PC-3 (cell line): ENCODE measurements at regions not wholly inside any gene's neighbourhood (a gene's known extent, or its start where the extent isn't known, plus 50 kb on each side); places are given as distances from the start of the nearest gene placed in this dataset.

ENCODE experiments used
- ATAC-seq: fragments of 200-7000 bp; cut with Tn5 transposase; 2 replicates; pipeline ENCODE4 v1.9.1; 2020; ENCODE audit warnings: mild to moderate bottlenecking, moderate library complexity
- BruUV-seq: library from RNA; stranded (reverse); fragments of 400-500 nt; replicated peaks from 2 replicates; lab custom pipeline; 2021; lab: Mats Ljungman, UMichigan
- CTCF ChIA-PET: fragments of 300-600 bp; sonication (Branson Sonifier 250); formaldehyde crosslinking; loops from one replicate; lab custom pipeline; 2022; ENCODE audit warnings: antibody characterized with exemption; lab: Charles Lee
- POLR2A ChIA-PET: fragments of 300-600 bp; sonication (Branson Sonifier 250); formaldehyde crosslinking; loops from one replicate; lab custom pipeline; 2022; ENCODE audit warnings: antibody characterized with exemption; ENCODE audit not compliant: unreplicated experiment; lab: Charles Lee
- DNase-seq: peaks from one replicate; pipeline ENCODE4 v3.0.0-alpha.2; 2015
- H2AFZ ChIP-seq: fragments of 300-600 bp; sonication (generic); 2 replicates; pipeline ENCODE4 v1.6.0; 2016; ENCODE audit warnings: antibody characterized with exemption, low read length
- H3F3A ChIP-seq: fragments of 300-600 bp; sonication (generic); one replicate; pipeline ENCODE4 v1.6.0; 2017; ENCODE audit warnings: antibody characterized with exemption, low read length, control low read depth, mild to moderate bottlenecking; ENCODE audit not compliant: unreplicated experiment
- H3K27ac ChIP-seq: fragments of 300-600 bp; sonication (generic); 2 replicates; pipeline ENCODE4 v1.5.1; 2016; ENCODE audit warnings: mild to moderate bottlenecking, low read length
- H3K27me3 ChIP-seq: fragments of 300-600 bp; sonication (generic); 2 replicates; pipeline ENCODE4 v1.6.1; 2016; ENCODE audit warnings: low read length, mixed read lengths
- H3K36me3 ChIP-seq: fragments of 300-600 bp; sonication (generic); 2 replicates; pipeline ENCODE4 v1.6.1; 2016; ENCODE audit warnings: low read depth, mixed run types, low read length, mixed read lengths
- H3K4me1 ChIP-seq: fragments of 300-600 bp; sonication (generic); 2 replicates; pipeline ENCODE4 v1.5.1; 2016; ENCODE audit warnings: low read length; ENCODE audit not compliant: insufficient read depth
- H3K4me2 ChIP-seq: fragments of 300-600 bp; sonication (generic); 2 replicates; pipeline ENCODE4 v1.6.0; 2016; ENCODE audit warnings: low read length
- H3K4me3 ChIP-seq: fragments of 300-600 bp; sonication (generic); 2 replicates; pipeline ENCODE4 v1.5.1; 2016; ENCODE audit warnings: mild to moderate bottlenecking, low read length, mixed read lengths
- H3K79me2 ChIP-seq: fragments of 300-600 bp; sonication (generic); 2 replicates; pipeline ENCODE4 v1.6.1; 2017; ENCODE audit warnings: low read length, mixed read lengths
- H3K9ac ChIP-seq: fragments of 300-600 bp; sonication (generic); 2 replicates; pipeline ENCODE4 v1.6.0; 2016; ENCODE audit warnings: mild to moderate bottlenecking, low read length
- H3K9me2 ChIP-seq: fragments of 300-600 bp; sonication (generic); replicated peaks from 2 replicates; pipeline ENCODE4 v1.6.1; 2016; ENCODE audit warnings: mixed run types, low read length, mixed read lengths
- H3K9me3 ChIP-seq: fragments of 300-600 bp; sonication (generic); 2 replicates; pipeline ENCODE4 v1.6.1; 2016; ENCODE audit warnings: low read length, mixed read lengths
- H4K20me1 ChIP-seq: fragments of 300-600 bp; sonication (generic); 2 replicates; pipeline ENCODE4 v1.6.1; 2016; ENCODE audit warnings: low read length, mixed read lengths
- CTCF ChIP-seq: fragments of 300-600 bp; sonication (generic); conservative IDR thresholded peaks from 2 replicates; pipeline ENCODE4 v1.5.1; 2017; ENCODE audit warnings: antibody characterized with exemption, low read depth, mild to moderate bottlenecking, low read length
- EZH2 ChIP-seq: fragments of 300-600 bp; sonication (generic); IDR thresholded peaks from one replicate; pipeline ENCODE4 v1.6.1; 2017; ENCODE audit warnings: antibody characterized with exemption, mild to moderate bottlenecking, low read length; ENCODE audit not compliant: unreplicated experiment
- EZH2phosphoT487 ChIP-seq: fragments of 300-600 bp; sonication (generic); IDR thresholded peaks from 2 replicates; pipeline ENCODE4 v1.6.1; 2018; ENCODE audit warnings: mild to moderate bottlenecking, antibody characterized with exemption, low read length, borderline replicate concordance
- intact Hi-C: fragments of 100-400 bp; cut with micrococcal nuclease; formaldehyde crosslinking; loops from 2 replicates; pipeline ENCODE4 v1.9.0; 2023

GRCh38 chr12:64931321-64931720 lies 106.9 kb downstream of the TBC1D30 start:
- Histone ChIP-seq H3K4me2 (no peak overlapping the region), H3K9me2 (no peaks in the 10 kb centered on the region), H3K9me3 (no peaks in the 10 kb centered on the region), H2AFZ (no peak overlapping the region), H3K4me3 (no peak overlapping the region), H3K27ac (no peak overlapping the region), H3K79me2 (no peaks in the 10 kb centered on the region), H3K27me3 (no peaks in the 10 kb centered on the region), H3F3A (no peaks in the 10 kb centered on the region), H3K9ac (no peak overlapping the region), H4K20me1 (no peaks in the 10 kb centered on the region), H3K4me1 (no peaks in the 10 kb centered on the region), H3K36me3 (no peaks in the 10 kb centered on the region)
- POLR2A ChIA-PET, result no interaction called here
- TF ChIP-seq CTCF, result no peak
- TF ChIP-seq EZH2, result no peak
- TF ChIP-seq EZH2phosphoT487, result no peak
- ATAC-seq, result no peak
- no TSS peak for BruUV-seq
- no peak for DNase-seq
- intact Hi-C loops, result no loop called here
- CTCF ChIA-PET, result no interaction called here

GRCh38 chr12:64931981-64932380 lies 107.5 kb downstream of the TBC1D30 start:
- intact Hi-C loops, result no loop called here
- ATAC-seq (no peak), DNase-seq (no peak)
- Histone ChIP-seq H4K20me1 (no peaks in the 10 kb centered on the region), H3K9me2 (no peaks in the 10 kb centered on the region), H3K9me3 (no peaks in the 10 kb centered on the region), H3K4me1 (no peaks in the 10 kb centered on the region), H3K4me3 (no peak overlapping the region), H3F3A (no peaks in the 10 kb centered on the region), H3K4me2 (no peak overlapping the region), H3K9ac (no peak overlapping the region), H3K79me2 (no peaks in the 10 kb centered on the region), H3K36me3 (no peaks in the 10 kb centered on the region), H3K27ac (no peak overlapping the region), H2AFZ (no peak overlapping the region), H3K27me3 (no peaks in the 10 kb centered on the region)
- TF ChIP-seq CTCF, result no peak
- no peak for TF ChIP-seq EZH2phosphoT487
- no peak for TF ChIP-seq EZH2
- BruUV-seq, result no TSS peak
- ChIA-PET POLR2A (interaction anchor here (0.6 kb wide), 1 partner anchor 67 kb away, joined by 4 read pairs; no protein-coding TSS in a partner anchor), CTCF (no interaction called here)

GRCh38 chr12:64933791-64934190 lies 109.3 kb downstream of the TBC1D30 start:
- Histone ChIP-seq H3K4me2 (no peak overlapping the region), H3K4me3 (no peak overlapping the region), H4K20me1 (no peaks in the 10 kb centered on the region), H3K9ac (no peak overlapping the region), H3K4me1 (no peaks in the 10 kb centered on the region), H3K9me2 (no peaks in the 10 kb centered on the region), H3F3A (no peaks in the 10 kb centered on the region), H3K27ac (no peak overlapping the region), H3K36me3 (no peaks in the 10 kb centered on the region), H3K9me3 (no peaks in the 10 kb centered on the region), H3K79me2 (no peaks in the 10 kb centered on the region), H2AFZ (no peak overlapping the region), H3K27me3 (no peaks in the 10 kb centered on the region)
- DNase-seq (no peak), ATAC-seq (no peak)
- BruUV-seq, result no TSS peak
- CTCF ChIA-PET, result no interaction called here
- POLR2A ChIA-PET, result no interaction called here
- intact Hi-C loops, result no loop called here
- TF ChIP-seq CTCF, result no peak
- no peak for TF ChIP-seq EZH2phosphoT487
- TF ChIP-seq EZH2, result no peak
